IMR-90 (cell line): ENCODE measurements at regions not wholly inside any gene's neighbourhood (a gene's known extent, or its start where the extent isn't known, plus 50 kb on each side); places are given as distances from the start of the nearest gene placed in this dataset.

Source experiments
- ATAC-seq: fragments of 200-7000 bp; cut with Tn5 transposase; 2 replicates; pipeline ENCODE4 v1.9.1; 2020; ENCODE audit warnings: low read depth, mild to moderate bottlenecking, moderate library complexity
- BruUV-seq: library from RNA; stranded (reverse); fragments of 400-500 nt; replicated peaks from 2 replicates; lab custom pipeline; 2021; lab: Mats Ljungman, UMichigan
- CTCF ChIA-PET: fragments of 300-600 bp; formaldehyde crosslinking; extraction: SDS; loops from one replicate; lab custom pipeline; 2021; ENCODE audit warnings: antibody characterized with exemption; lab: Yijun Ruan, JAX
- POLR2A ChIA-PET: fragments of 300-600 bp; sonication (Branson Sonifier 250); formaldehyde crosslinking; loops from one replicate; lab custom pipeline; 2022; ENCODE audit warnings: antibody characterized with exemption; ENCODE audit not compliant: unreplicated experiment; lab: Charles Lee
- DNase-seq: peaks from one replicate; pipeline ENCODE4 v3.0.0; 2013
- H2AFZ ChIP-seq: replicated peaks from 2 replicates; pipeline ENCODE3; 2013; ENCODE audit warnings: low read length, mild to moderate bottlenecking; ENCODE audit not compliant: poor library complexity
- H2AK5ac ChIP-seq: 2 replicates; pipeline ENCODE4 v1.6.1; 2013; ENCODE audit warnings: low read depth, low read length, inconsistent platforms
- H2AK9ac ChIP-seq: replicated peaks from 2 replicates; pipeline ENCODE3; 2013; ENCODE audit warnings: mild to moderate bottlenecking, low read depth, low read length, moderate library complexity; ENCODE audit not compliant: poor library complexity
- H2BK120ac ChIP-seq: 2 replicates; pipeline ENCODE4 v1.6.1; 2013; ENCODE audit warnings: low read depth, low read length, inconsistent platforms
- H2BK15ac ChIP-seq: 3 replicates; pipeline ENCODE4 v1.6.1; 2013; ENCODE audit warnings: low read depth, low read length, inconsistent platforms
- H2BK20ac ChIP-seq: 2 replicates; pipeline ENCODE4 v1.6.1; 2013; ENCODE audit warnings: low read depth, mild to moderate bottlenecking, inconsistent platforms, low read length, moderate library complexity
- H2BK5ac ChIP-seq: 2 replicates; pipeline ENCODE4 v1.6.1; 2013; ENCODE audit warnings: mild to moderate bottlenecking, low read depth, low read length, inconsistent platforms; ENCODE audit not compliant: poor library complexity, severe bottlenecking
- H3K14ac ChIP-seq: replicated peaks from 2 replicates; pipeline ENCODE4 v1.6.1; 2013; ENCODE audit warnings: low read depth, low read length, inconsistent platforms
- H3K18ac ChIP-seq: 2 replicates; pipeline ENCODE4 v1.6.1; 2013; ENCODE audit warnings: low read depth, low read length, control low read depth
- H3K23ac ChIP-seq: 2 replicates; pipeline ENCODE4 v1.6.1; 2013; ENCODE audit warnings: low read depth, low read length, inconsistent platforms
- H3K27ac ChIP-seq: 2 replicates; pipeline ENCODE4 v1.5.1; 2013; ENCODE audit warnings: mild to moderate bottlenecking, control low read depth, low read length; ENCODE audit not compliant: insufficient read depth
- H3K27me3 ChIP-seq: 2 replicates; pipeline ENCODE4 v1.6.1; 2013; ENCODE audit warnings: low read length; ENCODE audit not compliant: control insufficient read depth, insufficient read depth
- H3K36me3 ChIP-seq: 2 replicates; pipeline ENCODE4 v1.6.1; 2013; ENCODE audit warnings: low read length, mixed read lengths; ENCODE audit not compliant: control insufficient read depth, insufficient read depth
- H3K4ac ChIP-seq: 2 replicates; pipeline ENCODE4 v1.6.1; 2013; ENCODE audit warnings: low read depth, low read length, inconsistent platforms
- H3K4me1 ChIP-seq: 2 replicates; pipeline ENCODE4 v1.6.1; 2013; ENCODE audit warnings: low read length, mixed read lengths; ENCODE audit not compliant: control insufficient read depth, insufficient read depth
- H3K4me2 ChIP-seq: 2 replicates; pipeline ENCODE4 v1.6.1; 2013; ENCODE audit warnings: low read depth, mild to moderate bottlenecking, control low read depth, low read length, moderate library complexity
- H3K4me3 ChIP-seq: 2 replicates; pipeline ENCODE4 v1.5.1; 2013; ENCODE audit warnings: low read depth, mild to moderate bottlenecking, control low read depth, low read length, moderate library complexity; ENCODE audit not compliant: insufficient read depth
- H3K56ac ChIP-seq: 2 replicates; pipeline ENCODE4 v1.6.1; 2013; ENCODE audit warnings: low read length, inconsistent platforms; ENCODE audit not compliant: insufficient read depth; ENCODE audit errors: extremely low read depth
- H3K79me1 ChIP-seq, 2 experiments: 2 replicates each; pipeline ENCODE4 v1.6.1; 2013; ENCODE audit warnings: low read length in 2 of 2, inconsistent platforms in 1 of 2, low read depth in 1 of 2
- H3K9ac ChIP-seq: 2 replicates; pipeline ENCODE4 v1.6.1; 2013; ENCODE audit warnings: low read depth, low read length, control low read depth
- H3K9me1 ChIP-seq: 2 replicates; pipeline ENCODE4 v1.6.1; 2013; ENCODE audit warnings: low read length, inconsistent platforms; ENCODE audit not compliant: insufficient read depth
- H3K9me3 ChIP-seq: 2 replicates; pipeline ENCODE4 v1.6.1; 2013; ENCODE audit warnings: low read length; ENCODE audit not compliant: control insufficient read depth, insufficient read depth
- H4K20me1 ChIP-seq: 2 replicates; pipeline ENCODE4 v1.6.1; 2013; ENCODE audit warnings: low read length, inconsistent platforms; ENCODE audit not compliant: insufficient read depth
- H4K5ac ChIP-seq: 2 replicates; pipeline ENCODE4 v1.6.1; 2013; ENCODE audit warnings: mild to moderate bottlenecking, low read depth, low read length, control low read depth
- H4K8ac ChIP-seq, 2 experiments: 2 replicates each; pipeline ENCODE4 v1.6.1; 2013; ENCODE audit warnings: low read depth in 2 of 2, low read length in 2 of 2, control low read depth in 1 of 2, inconsistent platforms in 1 of 2
- H4K91ac ChIP-seq: 2 replicates; pipeline ENCODE4 v1.6.1; 2013; ENCODE audit warnings: low read depth, low read length, inconsistent platforms; ENCODE audit not compliant: insufficient read depth
- BHLHE40 ChIP-seq: fragments of 150-350 bp; IDR thresholded peaks from 2 replicates; pipeline ENCODE4 v1.6.1; 2016; ENCODE audit warnings: mild to moderate bottlenecking, low read depth, low read length
- CEBPB ChIP-seq: IDR thresholded peaks from 2 replicates; pipeline ENCODE4 v1.6.1; 2012; ENCODE audit warnings: low read depth, low read length, improper control_type of control experiment
- CHD1 ChIP-seq: IDR thresholded peaks from 2 replicates; pipeline ENCODE4 v1.6.1; 2012; ENCODE audit warnings: low read depth, low read length, improper control_type of control experiment
- ELK1 ChIP-seq: fragments of 150-350 bp; IDR thresholded peaks from 2 replicates; pipeline ENCODE4 v1.6.1; 2016; ENCODE audit warnings: low read depth, mild to moderate bottlenecking, low read length, moderate library complexity, borderline replicate concordance
- FOS ChIP-seq: fragments of 150-350 bp; IDR thresholded peaks from 2 replicates; pipeline ENCODE4 v1.6.1; 2016; ENCODE audit warnings: low read depth, low read length
- MAFK ChIP-seq: IDR thresholded peaks from 2 replicates; pipeline ENCODE4 v1.6.1; 2012; ENCODE audit warnings: low read depth, low read length, improper control_type of control experiment
- MAZ ChIP-seq: IDR thresholded peaks from 2 replicates; pipeline ENCODE4 v1.6.1; 2012; ENCODE audit warnings: low read depth, mild to moderate bottlenecking, low read length, improper control_type of control experiment, moderate library complexity, borderline replicate concordance
- MXI1 ChIP-seq: IDR thresholded peaks from 2 replicates; pipeline ENCODE4 v1.6.1; 2012; ENCODE audit warnings: low read depth, mild to moderate bottlenecking, low read length, moderate library complexity, borderline replicate concordance
- NFE2L2 ChIP-seq: fragments of 150-350 bp; IDR thresholded peaks from 2 replicates; pipeline ENCODE4 v1.6.1; 2016; ENCODE audit warnings: low read depth, mild to moderate bottlenecking, low read length
- POLR2A ChIP-seq: IDR thresholded peaks from 2 replicates; pipeline ENCODE4 v1.6.1; 2012; ENCODE audit warnings: mild to moderate bottlenecking, low read depth, low read length
- RAD21 ChIP-seq: IDR thresholded peaks from 2 replicates; pipeline ENCODE4 v1.6.1; 2012; ENCODE audit warnings: low read length, improper control_type of control experiment
- RCOR1 ChIP-seq: IDR thresholded peaks from 2 replicates; pipeline ENCODE4 v1.6.1; 2012; ENCODE audit warnings: mild to moderate bottlenecking, low read length, improper control_type of control experiment; ENCODE audit not compliant: insufficient replicate concordance
- SMC3 ChIP-seq: fragments of 150-350 bp; IDR thresholded peaks from 2 replicates; pipeline ENCODE4 v1.6.1; 2016; ENCODE audit warnings: low read depth, mild to moderate bottlenecking, antibody characterized with exemption, low read length, moderate library complexity
- USF2 ChIP-seq: fragments of 150-350 bp; IDR thresholded peaks from 2 replicates; pipeline ENCODE4 v1.6.1; 2017; ENCODE audit warnings: mild to moderate bottlenecking, antibody characterized with exemption, low read length, low read depth
- WGBS, 2 experiments: methylation state at CpG; one replicate each; pipeline versions ENCODE4 v1.1.5 to v1.1.7; 2013; ENCODE audit warnings: missing lambda C conversion rate in 2 of 2; ENCODE audit not compliant: insufficient read length in 1 of 2; ENCODE audit errors: extremely low coverage in 2 of 2; 5-methylcytosine and 5-hydroxymethylcytosine counted together
- dilution Hi-C: fragments of 300-500 bp; cut with HindIII; formaldehyde crosslinking; loops from one replicate; pipeline ENCODE4 v1.14.3; 2018; ENCODE audit warnings: low sequenced_read_pairs; ENCODE audit not compliant: unreplicated experiment
- in situ Hi-C: fragments of 300-500 bp; cut with MboI; formaldehyde crosslinking; loops from 3 replicates; pipeline ENCODE4 v1.14.3; 2019; ENCODE audit warnings: low sequenced_read_pairs, inconsistent platforms, mixed read lengths
- intact Hi-C: fragments of 100-400 bp; cut with micrococcal nuclease; formaldehyde crosslinking; loops from 2 replicates; pipeline ENCODE4 v1.10.0; 2022

- Histone ChIP-seq H2BK5ac (no peak overlapping the region), H2BK20ac (no peak overlapping the region), H3K9me3 (no peaks in the 10 kb centered on the region), H3K14ac (no peak overlapping the region), H3K23ac (no peak overlapping the region), H3K27ac (no peak overlapping the region), H3K56ac (no peak overlapping the region), H4K5ac (no peak overlapping the region), H3K4me1 (no peaks in the 10 kb centered on the region), H3K9ac (no peak overlapping the region), H3K27me3 (no peaks in the 10 kb centered on the region), H4K8ac (no peak overlapping the region), H2AK9ac (no peak overlapping the region), H2BK120ac (no peak overlapping the region), H2AFZ (no peak overlapping the region), H3K18ac (no peak overlapping the region), H3K4me2 (no peak overlapping the region), H3K4ac (no peak overlapping the region), H4K91ac (no peak overlapping the region), H3K36me3 (no peaks in the 10 kb centered on the region), H3K79me1 (no peaks in the 10 kb centered on the region), H4K20me1 (no peaks in the 10 kb centered on the region; the same call in 1 of the 2 replicates), H3K4me3 (no peak overlapping the region), H2BK15ac (no peak overlapping the region), H3K9me1 (no peaks in the 10 kb centered on the region), H2AK5ac (no peak overlapping the region)
- BruUV-seq: no TSS peak
- 0% methylated on average over 1 of the region's 4 CpGs; no CpG with 5 or more reads in 1 of the 2 experiments for WGBS, 2 experiments
- intact Hi-C loops: no loop called here
- POLR2A ChIA-PET: no interaction called here
- no peak for TF ChIP-seq USF2
- no peak for TF ChIP-seq CHD1
- TF ChIP-seq BHLHE40: no peak
- TF ChIP-seq SMC3: no peak
- no peak for TF ChIP-seq RCOR1
- TF ChIP-seq CEBPB: no peak
- no peak for TF ChIP-seq MAZ
- TF ChIP-seq NFE2L2: no peak
- TF ChIP-seq RAD21: no peak
- TF ChIP-seq MAFK: no peak
- TF ChIP-seq MXI1: no peak
- no peak for TF ChIP-seq POLR2A
- no peak for TF ChIP-seq ELK1
- TF ChIP-seq FOS: no peak
- in situ Hi-C loops: no loop called here
- CTCF ChIA-PET: no interaction called here
- DNase-seq: no peak
- ATAC-seq: no peak
- dilution Hi-C loops: no loop called here
These were observed 95.2 kb upstream of the RAB6C start for GRCh38 chr2:129884221-129884786.
